ENCODE measurements at regions not wholly inside any gene's neighbourhood (a gene's known extent, or its start where the extent isn't known, plus 50 kb on each side); places are given as distances from the start of the nearest gene placed in this dataset.

- H3K27ac ChIP-seq (ENCODE audit: insufficient read depth, low read length, poor library complexity, severe bottlenecking) = no peak overlapping the region
- H3K36me3 ChIP-seq (ENCODE audit: control insufficient read depth, insufficient read depth, low read length) = no peaks in the 10 kb centered on the region
- no peaks in the 10 kb centered on the region for H3K27me3 ChIP-seq (replicated peaks; ENCODE audit: control insufficient read depth, insufficient read depth, low read length, poor library complexity, severe bottlenecking)
- DNase-seq = no peak
- no peak overlapping the region for H3K4me3 ChIP-seq (ENCODE audit: insufficient read depth, low read depth, low read length, poor library complexity, severe bottlenecking)
- H3K9me3 ChIP-seq (ENCODE audit: control insufficient read depth, low read length) = no peaks in the 10 kb centered on the region
- H3K4me1 ChIP-seq (ENCODE audit: control insufficient read depth, insufficient read depth, low read length, poor library complexity, severe bottlenecking) = no peaks in the 10 kb centered on the region
These were observed 180.2 kb downstream of the PTPN20 start for GRCh38 chr10:47091421-47091820.

- H3K4me3 ChIP-seq (ENCODE audit: insufficient read depth, low read depth, low read length, poor library complexity, severe bottlenecking) = no peak overlapping the region
- H3K27ac ChIP-seq (ENCODE audit: insufficient read depth, low read length, poor library complexity, severe bottlenecking) = no peak overlapping the region
- DNase-seq = no peak
- no peaks in the 10 kb centered on the region for H3K27me3 ChIP-seq (replicated peaks; ENCODE audit: control insufficient read depth, insufficient read depth, low read length, poor library complexity, severe bottlenecking)
- H3K36me3 ChIP-seq (ENCODE audit: control insufficient read depth, insufficient read depth, low read length) = no peaks in the 10 kb centered on the region
- H3K9me3 ChIP-seq (ENCODE audit: control insufficient read depth, low read length) = no peaks in the 10 kb centered on the region
- H3K4me1 ChIP-seq (ENCODE audit: control insufficient read depth, insufficient read depth, low read length, poor library complexity, severe bottlenecking) = no peaks in the 10 kb centered on the region
These were observed 181.1 kb downstream of the PTPN20 start for GRCh38 chr10:47092376-47092775.

DNA sequence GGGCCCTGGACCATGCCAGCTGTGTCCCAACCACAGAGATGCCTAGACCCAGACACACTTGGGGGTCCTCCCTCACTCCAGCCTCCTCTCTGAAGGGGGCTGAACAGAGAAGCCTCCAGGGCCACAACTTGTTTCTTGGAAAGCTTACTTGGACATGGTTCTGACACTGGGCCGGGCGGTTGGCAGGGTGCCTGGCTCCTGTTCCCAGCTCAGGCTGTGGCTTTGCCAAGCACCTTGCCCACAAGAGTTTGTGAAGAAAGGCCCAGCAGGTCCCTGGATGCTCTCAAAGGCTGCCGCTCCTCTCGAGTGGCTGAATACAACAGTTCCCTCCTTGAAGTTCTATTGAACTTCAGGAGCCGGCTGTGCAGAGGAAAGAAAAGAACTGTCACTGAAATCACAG, 181.6 kb downstream of the PTPN20 start:
- H3K4me1 ChIP-seq (ENCODE audit: control insufficient read depth, insufficient read depth, low read length, poor library complexity, severe bottlenecking) = no peaks in the 10 kb centered on the region
- H3K27ac ChIP-seq (ENCODE audit: insufficient read depth, low read length, poor library complexity, severe bottlenecking) = no peak overlapping the region
- no peaks in the 10 kb centered on the region for H3K27me3 ChIP-seq (replicated peaks; ENCODE audit: control insufficient read depth, insufficient read depth, low read length, poor library complexity, severe bottlenecking)
- DNase-seq = no peak
- H3K4me3 ChIP-seq (ENCODE audit: insufficient read depth, low read depth, low read length, poor library complexity, severe bottlenecking) = no peak overlapping the region
- no peaks in the 10 kb centered on the region for H3K9me3 ChIP-seq (ENCODE audit: control insufficient read depth, low read length)
- no peaks in the 10 kb centered on the region for H3K36me3 ChIP-seq (ENCODE audit: control insufficient read depth, insufficient read depth, low read length)

DNA sequence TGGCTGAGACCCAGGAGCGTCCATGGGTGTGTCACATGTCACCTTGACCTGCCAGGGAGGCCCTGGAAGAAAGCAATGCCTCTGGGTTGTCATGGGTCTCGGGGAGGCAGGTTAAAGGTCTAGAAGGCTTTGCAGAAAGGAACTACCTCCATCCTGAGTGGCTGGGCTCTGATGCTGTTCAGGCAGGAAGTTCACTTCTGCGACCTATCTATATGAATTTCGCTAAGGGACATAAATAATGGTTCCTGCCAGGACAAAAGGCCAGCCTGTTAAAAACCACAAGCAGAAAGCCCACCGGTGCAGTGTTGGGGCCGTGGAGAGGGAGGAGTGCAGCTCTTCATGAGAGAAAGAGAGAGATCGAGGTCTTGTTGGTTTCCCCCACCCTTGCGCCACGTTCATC, 182.9 kb downstream of the PTPN20 start:
- H3K4me3 ChIP-seq (ENCODE audit: insufficient read depth, low read depth, low read length, poor library complexity, severe bottlenecking) = no peak overlapping the region
- H3K27me3 ChIP-seq (replicated peaks; ENCODE audit: control insufficient read depth, insufficient read depth, low read length, poor library complexity, severe bottlenecking) = no peaks in the 10 kb centered on the region
- no peak for DNase-seq
- H3K27ac ChIP-seq (ENCODE audit: insufficient read depth, low read length, poor library complexity, severe bottlenecking) = no peak overlapping the region
- H3K36me3 ChIP-seq (ENCODE audit: control insufficient read depth, insufficient read depth, low read length) = no peaks in the 10 kb centered on the region
- no peaks in the 10 kb centered on the region for H3K4me1 ChIP-seq (ENCODE audit: control insufficient read depth, insufficient read depth, low read length, poor library complexity, severe bottlenecking)
- H3K9me3 ChIP-seq (ENCODE audit: control insufficient read depth, low read length) = no peaks in the 10 kb centered on the region

DNA sequence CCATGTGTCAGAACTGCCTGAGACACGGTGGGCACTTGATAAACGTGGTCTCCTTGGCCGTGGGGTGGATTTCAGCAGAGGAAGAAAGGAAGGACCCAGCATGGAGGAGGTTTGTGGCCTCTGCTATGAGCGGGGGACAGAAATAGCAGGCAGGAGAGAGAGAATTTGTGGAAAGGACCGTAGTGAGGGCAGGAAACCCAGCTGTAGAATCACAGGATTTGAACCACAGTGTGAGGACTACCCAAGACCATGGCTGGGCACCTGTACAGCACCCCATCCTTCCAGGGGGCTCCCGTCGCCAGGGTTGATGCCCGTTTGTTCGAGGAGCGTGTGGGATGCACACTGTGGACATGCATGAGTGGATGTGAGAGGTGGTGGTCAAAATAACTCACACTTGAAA, 183.4 kb downstream of the PTPN20 start:
- DNase-seq = no peak
- no peaks in the 10 kb centered on the region for H3K36me3 ChIP-seq (ENCODE audit: control insufficient read depth, insufficient read depth, low read length)
- H3K27ac ChIP-seq (ENCODE audit: insufficient read depth, low read length, poor library complexity, severe bottlenecking) = no peak overlapping the region
- H3K27me3 ChIP-seq (replicated peaks; ENCODE audit: control insufficient read depth, insufficient read depth, low read length, poor library complexity, severe bottlenecking) = no peaks in the 10 kb centered on the region
- no peaks in the 10 kb centered on the region for H3K9me3 ChIP-seq (ENCODE audit: control insufficient read depth, low read length)
- H3K4me3 ChIP-seq (ENCODE audit: insufficient read depth, low read depth, low read length, poor library complexity, severe bottlenecking) = no peak overlapping the region
- H3K4me1 ChIP-seq (ENCODE audit: control insufficient read depth, insufficient read depth, low read length, poor library complexity, severe bottlenecking) = no peaks in the 10 kb centered on the region

GRCh38 chr10:47095211-47095610, 184.0 kb downstream of the PTPN20 start:
- H3K27ac ChIP-seq (ENCODE audit: insufficient read depth, low read length, poor library complexity, severe bottlenecking) = no peak overlapping the region
- no peak for DNase-seq
- no peak overlapping the region for H3K4me3 ChIP-seq (ENCODE audit: insufficient read depth, low read depth, low read length, poor library complexity, severe bottlenecking)
- no peaks in the 10 kb centered on the region for H3K4me1 ChIP-seq (ENCODE audit: control insufficient read depth, insufficient read depth, low read length, poor library complexity, severe bottlenecking)
- no peaks in the 10 kb centered on the region for H3K27me3 ChIP-seq (replicated peaks; ENCODE audit: control insufficient read depth, insufficient read depth, low read length, poor library complexity, severe bottlenecking)
- no peaks in the 10 kb centered on the region for H3K36me3 ChIP-seq (ENCODE audit: control insufficient read depth, insufficient read depth, low read length)
- no peaks in the 10 kb centered on the region for H3K9me3 ChIP-seq (ENCODE audit: control insufficient read depth, low read length)

DNA sequence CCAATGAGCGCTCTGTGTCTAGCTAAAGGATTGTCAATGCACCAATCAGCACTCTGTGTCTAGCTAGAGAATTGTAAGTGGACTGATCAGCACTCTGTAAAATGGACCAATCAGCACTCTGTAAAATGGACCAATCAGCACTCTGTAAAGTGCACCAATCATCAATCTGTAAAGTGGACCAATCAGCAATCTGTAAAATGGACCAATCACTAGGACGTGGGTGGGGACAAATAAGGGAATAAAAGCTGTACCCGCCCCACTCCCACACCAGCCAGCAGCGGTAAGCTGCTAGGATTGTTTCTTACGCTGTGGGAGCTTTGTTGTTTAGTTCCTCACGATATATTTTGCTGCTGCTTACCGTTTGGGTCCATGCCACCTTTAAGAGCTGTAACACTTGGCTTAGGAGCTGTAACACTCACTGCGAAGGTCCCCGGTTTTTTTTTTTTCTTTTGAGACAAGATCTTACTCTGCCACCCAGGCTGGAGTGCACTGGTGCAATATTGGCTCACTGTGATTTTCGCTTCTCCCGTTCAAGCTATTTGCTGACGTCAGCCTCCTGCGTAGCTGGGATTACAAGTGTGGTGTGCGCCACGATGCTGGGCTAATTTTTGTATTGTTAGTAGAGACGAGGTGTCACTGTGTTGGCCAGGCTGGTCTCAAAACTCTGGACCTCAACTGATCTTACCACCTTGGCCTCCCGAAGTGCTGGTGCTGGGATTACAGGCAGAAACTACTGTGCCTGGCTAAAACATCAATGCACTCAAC, 184.8 kb downstream of the PTPN20 start:
- no peaks in the 10 kb centered on the region for H3K36me3 ChIP-seq (ENCODE audit: control insufficient read depth, insufficient read depth, low read length)
- H3K4me1 ChIP-seq (ENCODE audit: control insufficient read depth, insufficient read depth, low read length, poor library complexity, severe bottlenecking) = no peaks in the 10 kb centered on the region
- no peak overlapping the region for H3K4me3 ChIP-seq (ENCODE audit: insufficient read depth, low read depth, low read length, poor library complexity, severe bottlenecking)
- H3K27me3 ChIP-seq (replicated peaks; ENCODE audit: control insufficient read depth, insufficient read depth, low read length, poor library complexity, severe bottlenecking) = no peaks in the 10 kb centered on the region
- no peak overlapping the region for H3K27ac ChIP-seq (ENCODE audit: insufficient read depth, low read length, poor library complexity, severe bottlenecking)
- no peaks in the 10 kb centered on the region for H3K9me3 ChIP-seq (ENCODE audit: control insufficient read depth, low read length)
- no peak for DNase-seq

- Histone ChIP-seq H3K27me3 (replicated peaks; ENCODE audit: control insufficient read depth, insufficient read depth, low read length, poor library complexity, severe bottlenecking) (no peaks in the 10 kb centered on the region), H3K4me3 (ENCODE audit: insufficient read depth, low read depth, low read length, poor library complexity, severe bottlenecking) (no peak overlapping the region), H3K36me3 (ENCODE audit: control insufficient read depth, insufficient read depth, low read length) (no peaks in the 10 kb centered on the region), H3K27ac (ENCODE audit: insufficient read depth, low read length, poor library complexity, severe bottlenecking) (no peak overlapping the region), H3K4me1 (ENCODE audit: control insufficient read depth, insufficient read depth, low read length, poor library complexity, severe bottlenecking) (no peaks in the 10 kb centered on the region), H3K9me3 (ENCODE audit: control insufficient read depth, low read length) (no peaks in the 10 kb centered on the region)
- DNase-seq = no peak
These were observed 187.0 kb downstream of the PTPN20 start for GRCh38 chr10:47098238-47098637.

DNA sequence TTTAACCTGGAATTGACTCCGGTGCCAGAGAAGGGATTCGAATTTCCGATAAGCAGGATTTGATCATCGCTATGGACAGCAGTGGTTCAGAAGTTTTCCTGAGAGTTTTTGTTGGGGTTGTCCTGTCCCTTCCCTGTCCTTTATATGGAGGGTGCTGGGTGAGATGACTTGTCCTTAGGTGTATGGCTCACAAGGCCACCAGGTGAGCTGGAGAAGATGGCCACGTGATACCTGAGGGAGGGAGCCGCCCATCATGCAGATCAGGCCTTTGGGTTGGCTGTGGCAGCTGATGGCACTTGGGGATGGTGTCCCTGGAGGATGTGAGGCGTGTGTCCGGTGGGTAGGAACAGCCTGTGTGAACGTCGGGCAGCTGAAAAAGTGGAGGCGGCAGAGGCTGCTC, 187.7 kb downstream of the PTPN20 start:
- no peak overlapping the region for H3K27ac ChIP-seq (ENCODE audit: insufficient read depth, low read length, poor library complexity, severe bottlenecking)
- no peaks in the 10 kb centered on the region for H3K27me3 ChIP-seq (replicated peaks; ENCODE audit: control insufficient read depth, insufficient read depth, low read length, poor library complexity, severe bottlenecking)
- no peak for DNase-seq
- H3K4me3 ChIP-seq (ENCODE audit: insufficient read depth, low read depth, low read length, poor library complexity, severe bottlenecking) = no peak overlapping the region
- no peaks in the 10 kb centered on the region for H3K9me3 ChIP-seq (ENCODE audit: control insufficient read depth, low read length)
- H3K4me1 ChIP-seq (ENCODE audit: control insufficient read depth, insufficient read depth, low read length, poor library complexity, severe bottlenecking) = no peaks in the 10 kb centered on the region
- H3K36me3 ChIP-seq (ENCODE audit: control insufficient read depth, insufficient read depth, low read length) = no peaks in the 10 kb centered on the region

GRCh38 chr10:47099474-47099873, 188.2 kb downstream of the PTPN20 start:
- H3K27ac ChIP-seq (ENCODE audit: insufficient read depth, low read length, poor library complexity, severe bottlenecking) = no peak overlapping the region
- no peaks in the 10 kb centered on the region for H3K36me3 ChIP-seq (ENCODE audit: control insufficient read depth, insufficient read depth, low read length)
- no peak for DNase-seq
- no peaks in the 10 kb centered on the region for H3K4me1 ChIP-seq (ENCODE audit: control insufficient read depth, insufficient read depth, low read length, poor library complexity, severe bottlenecking)
- H3K4me3 ChIP-seq (ENCODE audit: insufficient read depth, low read depth, low read length, poor library complexity, severe bottlenecking) = no peak overlapping the region
- H3K27me3 ChIP-seq (replicated peaks; ENCODE audit: control insufficient read depth, insufficient read depth, low read length, poor library complexity, severe bottlenecking) = no peaks in the 10 kb centered on the region
- H3K9me3 ChIP-seq (ENCODE audit: control insufficient read depth, low read length) = no peaks in the 10 kb centered on the region

Data from effector memory CD4-positive, alpha-beta T cell (primary cell).